GM19328 (cell line): ENCODE measurements at regions not wholly inside any gene's neighbourhood (a gene's known extent, or its start where the extent isn't known, plus 50 kb on each side); places are given as distances from the start of the nearest gene placed in this dataset.
"Not testable (repeated sequence)": the region's sequence is repeated elsewhere in the genome, so short reads cannot be mapped to it uniquely, and the experiment has no call there.

Source experiments
- ATAC-seq: cut with Tn5 transposase; IDR thresholded peaks from one replicate; pipeline ENCODE4 v1.9.1; 2021; ENCODE audit warnings: mild to moderate bottlenecking, moderate library complexity; ENCODE audit not compliant: unreplicated experiment

GRCh38 chr1:29756085-29756484 is 519.8 kb downstream of the PTPRU start:
- no peak for ATAC-seq

- ATAC-seq, result not testable (repeated sequence)
Observed at GRCh38 chr1:29755412-29756015, 519.2 kb downstream of the PTPRU start.

- ATAC-seq, result no peak
Observed at GRCh38 chr1:29754573-29755375, 518.5 kb downstream of the PTPRU start.

- ATAC-seq, result no peak
Observed at GRCh38 chr1:29753771-29754572, 517.6 kb downstream of the PTPRU start.

GRCh38 chr1:29753244-29753643 is 516.9 kb downstream of the PTPRU start:
- no peak for ATAC-seq

GRCh38 chr1:29752141-29752540 is 515.8 kb downstream of the PTPRU start:
- ATAC-seq, result no peak

- no peak for ATAC-seq
Observed at GRCh38 chr1:29749024-29749945, 513.0 kb downstream of the PTPRU start.

GRCh38 chr1:29747196-29747595 is 510.9 kb downstream of the PTPRU start:
- ATAC-seq, result no peak

GRCh38 chr1:29746076-29746665 is 509.8 kb downstream of the PTPRU start:
- no peak for ATAC-seq

GRCh38 chr1:29744684-29745490 is 508.6 kb downstream of the PTPRU start:
- no peak for ATAC-seq

GRCh38 chr1:29743931-29744330 is 507.6 kb downstream of the PTPRU start:
- no peak for ATAC-seq

GRCh38 chr1:29743264-29743663 is 506.9 kb downstream of the PTPRU start:
- no peak for ATAC-seq

GRCh38 chr1:29739176-29739575 is 502.9 kb downstream of the PTPRU start:
- no peak for ATAC-seq

GRCh38 chr1:29736582-29737188 is 500.4 kb downstream of the PTPRU start:
- ATAC-seq, result no peak

- no peak for ATAC-seq
Observed at GRCh38 chr1:29732453-29732852, 496.1 kb downstream of the PTPRU start.

GRCh38 chr1:29730623-29731022 is 494.3 kb downstream of the PTPRU start:
- no peak for ATAC-seq

GRCh38 chr1:29729281-29729680 is 493.0 kb downstream of the PTPRU start:
- no peak for ATAC-seq

GRCh38 chr1:29728703-29729102 is 492.4 kb downstream of the PTPRU start:
- ATAC-seq, result no peak

GRCh38 chr1:29725262-29725661 is 488.9 kb downstream of the PTPRU start:
- ATAC-seq, result no peak
